ENCODE measurements at regions not wholly inside any gene's neighbourhood (a gene's known extent, or its start where the extent isn't known, plus 50 kb on each side); places are given as distances from the start of the nearest gene placed in this dataset.

GRCh38 chr6:49050584-49050983 is 412.5 kb downstream of the MMUT start:
- Histone ChIP-seq H3K36me3 (ENCODE audit: insufficient read depth, low read length) (no peaks in the 10 kb centered on the region), H3K27ac (ENCODE audit: low read depth, low read length, poor library complexity, severe bottlenecking) (no peak overlapping the region), H2AFZ (ENCODE audit: low read length) (no peak overlapping the region), H3K27me3 (ENCODE audit: insufficient read depth, low read length) (no peaks in the 10 kb centered on the region), H3F3A (ENCODE audit: insufficient read depth, low read length) (no peaks in the 10 kb centered on the region), H3K9me3 (ENCODE audit: low read length) (no peaks in the 10 kb centered on the region), H3K4me2 (ENCODE audit: low read length) (no peak overlapping the region), H3K9me2 (ENCODE audit: low read depth, low read length) (no peaks in the 10 kb centered on the region), H3K79me2 (ENCODE audit: insufficient read depth, low read length) (no peaks in the 10 kb centered on the region), H3K4me1 (ENCODE audit: insufficient read depth, low read length, severe bottlenecking) (no peaks in the 10 kb centered on the region), H4K20me1 (ENCODE audit: insufficient read depth, low read length) (no peaks in the 10 kb centered on the region), H3K9ac (ENCODE audit: low read length) (no peak overlapping the region), H3K4me3 (ENCODE audit: low read depth, low read length, poor library complexity, severe bottlenecking) (no peak overlapping the region)
- TF ChIP-seq EZH2 (IDR thresholded peaks at IDR 0.05; ENCODE audit: borderline replicate concordance, low read length) (no peak), CTCF (IDR thresholded peaks at IDR 0.05; ENCODE audit: low read length) (no peak)

GRCh38 chr6:49038294-49038822 is 424.7 kb downstream of the MMUT start:
- Histone ChIP-seq H3K79me2 (ENCODE audit: insufficient read depth, low read length) (no peaks in the 10 kb centered on the region), H2AFZ (ENCODE audit: low read length) (no peak overlapping the region), H4K20me1 (ENCODE audit: insufficient read depth, low read length) (no peaks in the 10 kb centered on the region), H3K4me2 (ENCODE audit: low read length) (no peak overlapping the region), H3K9me3 (ENCODE audit: low read length) (no peaks in the 10 kb centered on the region), H3K36me3 (ENCODE audit: insufficient read depth, low read length) (no peaks in the 10 kb centered on the region), H3K9ac (ENCODE audit: low read length) (no peak overlapping the region), H3K27me3 (ENCODE audit: insufficient read depth, low read length) (no peaks in the 10 kb centered on the region), H3K27ac (ENCODE audit: low read depth, low read length, poor library complexity, severe bottlenecking) (no peak overlapping the region), H3K4me1 (ENCODE audit: insufficient read depth, low read length, severe bottlenecking) (no peaks in the 10 kb centered on the region), H3K4me3 (ENCODE audit: low read depth, low read length, poor library complexity, severe bottlenecking) (no peak overlapping the region), H3K9me2 (ENCODE audit: low read depth, low read length) (no peaks in the 10 kb centered on the region), H3F3A (ENCODE audit: insufficient read depth, low read length) (no peaks in the 10 kb centered on the region)
- TF ChIP-seq CTCF (IDR thresholded peaks at IDR 0.05; ENCODE audit: low read length) = no peak
- no peak for TF ChIP-seq EZH2 (IDR thresholded peaks at IDR 0.05; ENCODE audit: borderline replicate concordance, low read length)

GRCh38 chr6:49030251-49031020 is 432.6 kb downstream of the MMUT start:
- H3K79me2 ChIP-seq (ENCODE audit: insufficient read depth, low read length) = no peaks in the 10 kb centered on the region
- H3K9me3 ChIP-seq (ENCODE audit: low read length) = no peaks in the 10 kb centered on the region
- no peaks in the 10 kb centered on the region for H3K9me2 ChIP-seq (ENCODE audit: low read depth, low read length)
- no peaks in the 10 kb centered on the region for H3F3A ChIP-seq (ENCODE audit: insufficient read depth, low read length)
- no peaks in the 10 kb centered on the region for H4K20me1 ChIP-seq (ENCODE audit: insufficient read depth, low read length)
- no peak overlapping the region for H3K4me2 ChIP-seq (ENCODE audit: low read length)
- no peak overlapping the region for H3K4me3 ChIP-seq (ENCODE audit: low read depth, low read length, poor library complexity, severe bottlenecking)
- no peaks in the 10 kb centered on the region for H3K4me1 ChIP-seq (ENCODE audit: insufficient read depth, low read length, severe bottlenecking)
- no peak overlapping the region for H3K9ac ChIP-seq (ENCODE audit: low read length)
- H3K36me3 ChIP-seq (ENCODE audit: insufficient read depth, low read length) = no peaks in the 10 kb centered on the region
- H3K27me3 ChIP-seq (ENCODE audit: insufficient read depth, low read length) = no peaks in the 10 kb centered on the region
- H2AFZ ChIP-seq (ENCODE audit: low read length) = no peak overlapping the region
- no peak for TF ChIP-seq EZH2 (IDR thresholded peaks at IDR 0.05; ENCODE audit: borderline replicate concordance, low read length)
- TF ChIP-seq CTCF (IDR thresholded peaks at IDR 0.05; ENCODE audit: low read length) = no peak
- no peak overlapping the region for H3K27ac ChIP-seq (ENCODE audit: low read depth, low read length, poor library complexity, severe bottlenecking)

Measured in OCI-LY1 (cell line).